Bronchial epithelial cell (primary cell): ENCODE measurements at regions not wholly inside any gene's neighbourhood (a gene's known extent, or its start where the extent isn't known, plus 50 kb on each side); places are given as distances from the start of the nearest gene placed in this dataset.

ENCODE experiments used
- DNase-seq: peaks from one replicate; pipeline ENCODE4 v3.0.0-alpha.2; 2010; ENCODE audit warnings: low read depth
- FAIRE-seq: peaks from 2 replicates; lab custom pipeline; 2011; peaks lifted over from hg19 to GRCh38; lab: Jason Lieb, UNC
- H3K27me3 ChIP-seq: 2 replicates; pipeline ENCODE4 v1.5.1; 2011; ENCODE audit warnings: low read length; ENCODE audit not compliant: control insufficient read depth, insufficient read depth
- H3K36me3 ChIP-seq: 2 replicates; pipeline ENCODE4 v1.5.1; 2011; ENCODE audit warnings: low read length; ENCODE audit not compliant: control insufficient read depth, insufficient read depth
- H3K4me3 ChIP-seq: 2 replicates; pipeline ENCODE4 v1.5.1; 2011; ENCODE audit warnings: mild to moderate bottlenecking, low read depth, low read length, control low read depth
- TF ChIP-seq, protein P1 (sequence below): IDR thresholded peaks from 2 replicates; pipeline ENCODE4 v1.5.1; 2011; ENCODE audit warnings: mild to moderate bottlenecking, moderate library complexity, low read length, control low read depth, inconsistent platforms; ENCODE audit not compliant: insufficient read depth, severe bottlenecking

- FAIRE-seq, result peak; percentile 28
- TF ChIP-seq, protein P1, sequence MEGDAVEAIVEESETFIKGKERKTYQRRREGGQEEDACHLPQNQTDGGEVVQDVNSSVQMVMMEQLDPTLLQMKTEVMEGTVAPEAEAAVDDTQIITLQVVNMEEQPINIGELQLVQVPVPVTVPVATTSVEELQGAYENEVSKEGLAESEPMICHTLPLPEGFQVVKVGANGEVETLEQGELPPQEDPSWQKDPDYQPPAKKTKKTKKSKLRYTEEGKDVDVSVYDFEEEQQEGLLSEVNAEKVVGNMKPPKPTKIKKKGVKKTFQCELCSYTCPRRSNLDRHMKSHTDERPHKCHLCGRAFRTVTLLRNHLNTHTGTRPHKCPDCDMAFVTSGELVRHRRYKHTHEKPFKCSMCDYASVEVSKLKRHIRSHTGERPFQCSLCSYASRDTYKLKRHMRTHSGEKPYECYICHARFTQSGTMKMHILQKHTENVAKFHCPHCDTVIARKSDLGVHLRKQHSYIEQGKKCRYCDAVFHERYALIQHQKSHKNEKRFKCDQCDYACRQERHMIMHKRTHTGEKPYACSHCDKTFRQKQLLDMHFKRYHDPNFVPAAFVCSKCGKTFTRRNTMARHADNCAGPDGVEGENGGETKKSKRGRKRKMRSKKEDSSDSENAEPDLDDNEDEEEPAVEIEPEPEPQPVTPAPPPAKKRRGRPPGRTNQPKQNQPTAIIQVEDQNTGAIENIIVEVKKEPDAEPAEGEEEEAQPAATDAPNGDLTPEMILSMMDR, result no peak
- DNase-seq, result no peak
- Histone ChIP-seq H3K27me3 (no peaks in the 10 kb centered on the region), H3K4me3 (no peak overlapping the region), H3K36me3 (no peaks in the 10 kb centered on the region)
Observed at GRCh38 chr16:50430076-50430475, 61.3 kb upstream of the BRD7 start.

DNA sequence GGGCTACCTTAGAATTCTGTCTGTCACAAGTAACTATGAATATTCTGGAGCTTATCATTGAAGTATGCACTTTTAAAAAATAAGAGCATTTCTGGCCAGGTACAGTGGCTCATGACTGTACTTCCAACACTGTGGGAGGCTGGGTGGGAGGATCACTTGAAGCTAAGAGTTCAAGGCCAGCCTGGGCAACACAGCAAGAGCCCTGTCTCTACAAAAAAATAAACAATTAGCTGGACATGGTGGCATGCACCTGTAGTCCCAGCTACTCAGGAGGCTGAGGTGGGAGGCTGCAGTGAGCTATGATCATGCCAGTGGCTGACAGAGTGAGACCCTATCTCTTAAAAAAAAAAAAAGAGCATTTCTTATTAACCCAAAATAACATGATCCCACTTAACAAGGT, 60.0 kb upstream of the BRD7 start:
- no peak for DNase-seq
- Histone ChIP-seq H3K27me3 (no peaks in the 10 kb centered on the region), H3K36me3 (no peaks in the 10 kb centered on the region), H3K4me3 (no peak overlapping the region)
- no peak for FAIRE-seq
- TF ChIP-seq, protein P1, result no peak

DNA sequence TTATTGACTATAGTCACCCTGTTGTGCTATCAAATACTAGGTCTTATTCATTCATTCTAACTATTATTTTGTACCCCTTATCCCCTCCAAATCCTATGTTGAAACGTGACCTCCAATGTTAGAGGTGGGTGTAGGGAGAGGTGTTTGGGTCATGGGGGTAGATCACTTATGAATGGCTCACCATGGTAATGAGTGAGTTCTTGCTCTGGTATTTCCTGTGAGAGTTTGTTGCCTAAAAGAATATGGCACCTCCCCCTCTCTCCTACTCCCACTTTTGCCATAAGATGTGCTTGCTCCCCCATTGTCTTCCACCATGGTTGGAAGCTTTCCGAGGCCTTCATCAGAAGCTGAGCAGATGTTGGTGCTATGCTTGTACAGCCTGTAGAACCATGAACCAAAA, 59.3 kb upstream of the BRD7 start:
- peak; percentile 62 for DNase-seq
- Histone ChIP-seq H3K4me3 (no peak overlapping the region), H3K36me3 (no peaks in the 10 kb centered on the region), H3K27me3 (no peaks in the 10 kb centered on the region)
- TF ChIP-seq, protein P1, result no peak
- FAIRE-seq, result no peak

DNA sequence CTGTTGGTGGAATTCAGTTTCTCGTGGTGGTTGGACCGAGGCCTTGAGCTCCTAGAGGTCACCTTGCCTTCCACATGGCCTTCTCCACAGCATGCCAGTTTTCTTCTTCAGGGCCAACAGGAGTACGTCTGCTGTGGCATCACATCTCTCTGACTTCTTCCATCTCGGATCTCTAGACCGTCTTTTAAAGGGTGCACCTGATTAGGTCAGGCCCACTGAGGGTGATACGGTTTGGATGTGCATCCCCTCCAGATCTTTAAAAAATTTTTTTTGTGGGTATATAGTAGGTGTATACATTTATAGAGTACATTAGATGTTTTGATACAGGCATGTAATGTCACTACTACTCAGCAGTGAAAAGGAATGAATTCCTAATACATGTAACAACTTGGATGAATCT, 58.3 kb upstream of the BRD7 start:
- Histone ChIP-seq H3K36me3 (no peaks in the 10 kb centered on the region), H3K4me3 (no peak overlapping the region), H3K27me3 (no peaks in the 10 kb centered on the region)
- TF ChIP-seq, protein P1, result no peak
- DNase-seq (no peak), FAIRE-seq (no peak)

- H3K27me3 ChIP-seq, result no peaks in the 10 kb centered on the region
- DNase-seq (no peak), FAIRE-seq (no peak)
- TF ChIP-seq, protein P1, result no peak
- H3K36me3 ChIP-seq, result no peaks in the 10 kb centered on the region
- no peak overlapping the region for H3K4me3 ChIP-seq
Observed at GRCh38 chr16:50425648-50426047, 56.9 kb upstream of the BRD7 start.

DNA sequence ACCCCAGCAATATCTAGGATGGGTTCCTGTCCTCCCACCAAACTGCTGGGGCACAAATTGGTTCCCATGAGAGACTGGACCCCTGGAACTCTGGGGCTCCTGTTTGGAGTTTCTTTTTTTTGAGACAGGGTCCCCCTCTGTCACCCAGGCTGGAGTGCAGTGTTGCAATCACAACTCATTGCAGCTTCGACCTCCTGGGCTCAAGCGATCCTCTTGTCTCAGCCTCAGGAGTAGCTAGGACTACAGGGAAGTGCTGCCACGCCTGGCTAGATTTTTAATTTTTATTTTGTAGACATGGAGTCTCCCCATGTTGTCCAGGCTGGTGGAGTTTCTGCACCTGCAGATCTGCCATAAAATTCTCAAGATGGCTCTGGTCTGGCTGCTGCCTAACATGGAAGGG, 56.3 kb upstream of the BRD7 start:
- TF ChIP-seq, protein P1, result no peak
- Histone ChIP-seq H3K4me3 (no peak overlapping the region), H3K36me3 (no peaks in the 10 kb centered on the region), H3K27me3 (no peaks in the 10 kb centered on the region)
- FAIRE-seq, result no peak
- DNase-seq, result no peak
